OCI-LY3 (cell line): ENCODE measurements at regions not wholly inside any gene's neighbourhood (a gene's known extent, or its start where the extent isn't known, plus 50 kb on each side); places are given as distances from the start of the nearest gene placed in this dataset.

Experiments used
- CTCF ChIP-seq: fragments of 200-600, 300-600 bp; sonication (generic); IDR thresholded peaks from 2 replicates; pipeline ENCODE4 v1.5.1; 2014; ENCODE audit warnings: antibody characterized with exemption, low read length, low read depth
- EZH2phosphoT487 ChIP-seq: fragments of 200-600 bp; shearing (Covaris generic); IDR thresholded peaks from 2 replicates; pipeline ENCODE4 v1.6.1; 2018; ENCODE audit warnings: antibody characterized with exemption, mixed run types, low read depth

DNA sequence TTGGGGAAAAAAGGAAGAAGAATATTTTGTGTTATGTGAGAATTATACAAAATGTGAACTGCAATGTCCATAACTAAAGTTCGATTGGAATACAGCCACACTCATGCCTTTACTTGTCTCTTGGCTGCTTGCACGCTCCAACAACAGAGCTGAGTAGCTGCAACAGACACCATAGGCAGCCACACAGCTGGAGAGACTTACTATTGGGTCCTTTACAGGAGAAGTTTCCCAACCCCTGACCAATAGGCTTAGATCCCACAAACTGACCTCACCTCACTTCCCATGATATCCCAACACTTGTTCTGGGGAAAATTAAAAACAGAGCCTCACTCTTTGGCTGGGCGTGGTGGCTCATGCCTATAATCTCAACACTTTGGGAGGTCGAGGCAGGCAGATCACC, 213.8 kb downstream of the SH3BP4 start:
- TF ChIP-seq CTCF: no peak
- no peak for TF ChIP-seq EZH2phosphoT487
